ENCODE measurements at regions not wholly inside any gene's neighbourhood (a gene's known extent, or its start where the extent isn't known, plus 50 kb on each side); places are given as distances from the start of the nearest gene placed in this dataset.
"Not testable (repeated sequence)": the region's sequence is repeated elsewhere in the genome, so short reads cannot be mapped to it uniquely, and the experiment has no call there.

DNA sequence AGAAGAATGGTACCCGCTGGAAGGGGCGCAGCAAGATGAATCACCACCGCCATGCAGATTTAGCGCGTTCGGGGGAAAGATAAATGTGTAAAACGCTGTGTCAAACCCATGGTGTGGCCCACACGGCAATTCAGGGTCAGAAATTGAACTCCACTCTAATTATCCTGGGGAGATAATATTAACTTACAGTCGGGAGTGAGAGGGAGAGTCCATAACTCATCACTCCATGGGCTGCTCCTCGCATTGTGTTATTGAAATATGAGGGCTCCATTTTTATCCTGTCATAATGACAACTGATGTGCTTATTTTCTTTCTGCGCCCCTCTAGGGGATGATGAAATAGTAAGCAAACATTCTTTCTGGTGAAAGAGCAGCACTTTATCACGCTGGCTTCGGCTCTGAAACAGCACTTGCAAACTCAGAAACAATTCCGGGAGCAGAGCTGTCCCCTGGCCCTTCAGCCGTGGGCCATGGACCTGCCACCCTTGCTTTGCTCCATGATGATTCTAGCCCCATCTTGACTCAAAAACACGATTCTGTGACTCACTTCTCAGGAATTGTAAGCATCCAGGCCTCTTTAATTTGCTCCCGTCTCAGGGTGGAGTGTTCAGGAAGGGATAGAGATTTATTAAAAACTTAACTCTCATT lies 431.6 kb downstream of the IRX1 start:
- no peaks in the 10 kb centered on the region for H3K4me1 ChIP-seq (ENCODE audit: control insufficient read depth in 1 of 2, low read depth in 2 of 2)
- H3K27me3 ChIP-seq (replicated peaks; ENCODE audit: insufficient read depth), result no peaks in the 10 kb centered on the region
- DNase-seq (ENCODE audit: low spot score) (no peak), ATAC-seq (ENCODE audit: insufficient number of reproducible peaks, low FRiP score, low read depth) (no peak)
- no peak overlapping the region for H3K4me3 ChIP-seq
- H3K9me3 ChIP-seq, result no peaks in the 10 kb centered on the region
- no peaks in the 10 kb centered on the region for H3K36me3 ChIP-seq
- TF ChIP-seq, protein P1, sequence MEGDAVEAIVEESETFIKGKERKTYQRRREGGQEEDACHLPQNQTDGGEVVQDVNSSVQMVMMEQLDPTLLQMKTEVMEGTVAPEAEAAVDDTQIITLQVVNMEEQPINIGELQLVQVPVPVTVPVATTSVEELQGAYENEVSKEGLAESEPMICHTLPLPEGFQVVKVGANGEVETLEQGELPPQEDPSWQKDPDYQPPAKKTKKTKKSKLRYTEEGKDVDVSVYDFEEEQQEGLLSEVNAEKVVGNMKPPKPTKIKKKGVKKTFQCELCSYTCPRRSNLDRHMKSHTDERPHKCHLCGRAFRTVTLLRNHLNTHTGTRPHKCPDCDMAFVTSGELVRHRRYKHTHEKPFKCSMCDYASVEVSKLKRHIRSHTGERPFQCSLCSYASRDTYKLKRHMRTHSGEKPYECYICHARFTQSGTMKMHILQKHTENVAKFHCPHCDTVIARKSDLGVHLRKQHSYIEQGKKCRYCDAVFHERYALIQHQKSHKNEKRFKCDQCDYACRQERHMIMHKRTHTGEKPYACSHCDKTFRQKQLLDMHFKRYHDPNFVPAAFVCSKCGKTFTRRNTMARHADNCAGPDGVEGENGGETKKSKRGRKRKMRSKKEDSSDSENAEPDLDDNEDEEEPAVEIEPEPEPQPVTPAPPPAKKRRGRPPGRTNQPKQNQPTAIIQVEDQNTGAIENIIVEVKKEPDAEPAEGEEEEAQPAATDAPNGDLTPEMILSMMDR (IDR thresholded peaks at IDR 0.05), result no peak
- H3K27ac ChIP-seq, result no peak overlapping the region

DNA sequence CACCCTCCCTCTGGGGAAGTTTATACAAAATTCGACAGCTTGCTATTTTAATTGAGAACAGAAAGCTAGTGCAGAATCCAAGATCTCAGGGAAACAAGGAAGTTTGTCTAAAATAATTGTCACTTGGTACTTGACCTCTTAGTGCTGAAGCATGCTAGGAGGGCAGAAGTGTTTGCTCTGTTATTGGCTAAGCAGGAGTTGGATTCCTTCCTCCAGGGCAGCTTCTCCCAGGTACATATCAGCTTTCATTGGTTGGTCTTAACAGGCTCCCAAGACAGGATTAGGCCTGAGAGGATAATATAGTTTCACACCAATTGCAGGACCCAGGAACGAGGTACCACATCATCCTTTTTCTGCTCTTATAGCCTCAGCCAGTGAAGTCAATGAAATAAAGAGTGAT lies 432.8 kb downstream of the IRX1 start:
- no peaks in the 10 kb centered on the region for H3K9me3 ChIP-seq
- ATAC-seq (ENCODE audit: insufficient number of reproducible peaks, low FRiP score, low read depth) (no peak), DNase-seq (ENCODE audit: low spot score) (no peak)
- H3K4me3 ChIP-seq, result no peak overlapping the region
- no peaks in the 10 kb centered on the region for H3K27me3 ChIP-seq (replicated peaks; ENCODE audit: insufficient read depth)
- no peaks in the 10 kb centered on the region for H3K36me3 ChIP-seq
- no peaks in the 10 kb centered on the region for H3K4me1 ChIP-seq (ENCODE audit: control insufficient read depth in 1 of 2, low read depth in 2 of 2)
- TF ChIP-seq, protein P1 (IDR thresholded peaks at IDR 0.05), result no peak
- no peak overlapping the region for H3K27ac ChIP-seq

DNA sequence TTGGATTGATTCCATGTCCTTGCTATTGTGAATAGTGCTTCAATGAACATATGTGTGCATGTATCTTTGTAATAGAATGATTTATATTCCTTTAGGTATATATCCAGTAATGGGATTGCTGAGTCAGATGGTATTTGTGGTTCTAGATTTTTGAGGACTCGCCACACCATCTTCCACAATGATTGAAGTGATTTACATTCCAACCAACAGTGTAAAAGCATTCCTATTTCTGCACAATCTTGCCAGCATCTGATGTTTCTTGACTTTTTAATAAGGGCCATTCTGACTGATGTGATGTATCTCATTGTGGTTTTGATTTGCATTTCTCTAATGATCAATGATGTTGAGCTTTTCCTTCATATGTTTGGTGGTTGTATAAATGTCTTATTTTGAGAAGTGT lies 437.9 kb downstream of the IRX1 start:
- not testable (repeated sequence) for H3K9me3 ChIP-seq; H3K4me3 ChIP-seq; H3K36me3 ChIP-seq; ATAC-seq (ENCODE audit: insufficient number of reproducible peaks, low FRiP score, low read depth); H3K4me1 ChIP-seq (ENCODE audit: control insufficient read depth in 1 of 2, low read depth in 2 of 2); DNase-seq (ENCODE audit: low spot score); H3K27me3 ChIP-seq (replicated peaks; ENCODE audit: insufficient read depth); H3K27ac ChIP-seq

DNA sequence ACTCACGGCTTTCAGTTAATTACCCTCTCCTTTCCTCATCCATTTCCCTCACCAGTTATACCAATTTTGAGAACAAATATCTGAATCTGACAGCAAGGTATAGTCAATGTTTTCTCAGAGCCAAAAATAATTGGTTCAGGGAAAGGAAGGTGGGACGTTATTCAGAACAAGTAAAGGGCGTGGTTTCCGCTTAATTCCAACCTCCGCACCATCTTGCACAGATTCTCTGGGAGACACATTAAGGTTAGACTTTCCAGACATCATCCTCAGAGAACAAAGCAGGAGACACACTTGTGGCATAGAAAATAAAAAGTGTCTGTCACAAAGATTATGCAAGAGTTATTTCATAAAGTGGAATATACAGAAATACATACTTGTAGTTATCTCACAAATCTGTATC lies 441.2 kb downstream of the IRX1 start:
- H3K36me3 ChIP-seq, result no peaks in the 10 kb centered on the region
- no peak overlapping the region for H3K27ac ChIP-seq
- DNase-seq (ENCODE audit: low spot score), result no peak

DNA sequence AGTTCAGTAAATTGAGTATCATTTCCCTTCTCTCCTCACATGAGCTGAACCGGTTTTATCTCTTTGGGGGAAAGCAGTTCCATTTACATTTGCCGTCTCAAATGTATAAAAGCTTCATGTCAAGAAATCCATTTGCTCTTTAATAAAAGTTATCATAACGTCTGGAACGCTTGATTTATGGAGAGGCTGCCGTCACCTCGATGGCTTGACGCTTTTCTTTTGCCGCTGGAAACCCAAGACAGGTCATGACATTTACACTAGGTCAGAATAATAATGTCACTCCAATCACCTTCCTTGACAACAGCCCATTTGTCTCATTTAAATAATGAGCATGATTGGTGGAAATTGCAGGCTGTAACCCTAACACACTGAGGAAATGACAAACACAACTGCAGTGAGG lies 443.4 kb downstream of the IRX1 start:
- Histone ChIP-seq H3K4me1 (ENCODE audit: control insufficient read depth in 1 of 2, low read depth in 2 of 2) (peaks cover 0 to 6% of the 10 kb centered on the region in 2 donors), H3K27me3 (replicated peaks; ENCODE audit: insufficient read depth) (no peaks in the 10 kb centered on the region), H3K36me3 (no peaks in the 10 kb centered on the region), H3K27ac (no peak overlapping the region), H3K4me3 (no peak overlapping the region), H3K9me3 (no peaks in the 10 kb centered on the region)
- TF ChIP-seq, protein P1 (IDR thresholded peaks at IDR 0.05), result no peak
- no peak for DNase-seq (ENCODE audit: low spot score)
- no peak for ATAC-seq (ENCODE audit: insufficient number of reproducible peaks, low FRiP score, low read depth)

More for the DNA sequence above, 441.2 kb downstream of the IRX1 start:
- Histone ChIP-seq H3K9me3 (no peaks in the 10 kb centered on the region), H3K4me3 (no peak overlapping the region), H3K4me1 (ENCODE audit: control insufficient read depth in 1 of 2, low read depth in 2 of 2) (peaks cover 0 to 2% of the 10 kb centered on the region in 2 donors), H3K27me3 (replicated peaks; ENCODE audit: insufficient read depth) (no peaks in the 10 kb centered on the region)
- TF ChIP-seq, protein P1 (IDR thresholded peaks at IDR 0.05), result no peak
- no peak for ATAC-seq (ENCODE audit: insufficient number of reproducible peaks, low FRiP score, low read depth)

DNA sequence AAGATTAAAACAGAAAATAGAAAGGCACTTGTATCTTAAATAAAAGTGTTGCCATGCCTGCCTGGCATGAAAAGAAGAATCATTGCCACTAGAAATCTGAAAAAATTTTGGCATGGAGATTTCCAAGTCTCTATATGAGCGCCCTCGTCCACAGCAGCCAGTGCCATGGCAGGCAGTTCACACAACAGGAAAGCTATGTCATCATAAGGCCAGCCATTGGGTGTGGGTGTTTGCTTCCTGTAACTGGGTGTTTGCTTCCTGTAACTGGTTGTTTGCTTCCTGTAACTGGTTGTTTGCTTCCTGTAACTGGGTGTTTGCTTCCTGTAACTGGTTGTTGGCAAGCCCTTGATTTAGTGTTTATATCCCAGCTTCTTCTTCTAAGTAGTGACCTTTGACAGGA lies 446.7 kb downstream of the IRX1 start:
- DNase-seq (ENCODE audit: low spot score) (no peak), ATAC-seq (ENCODE audit: insufficient number of reproducible peaks, low FRiP score, low read depth) (no peak)
- peak overlapping the region; percentile 13 to 46 for H3K27ac ChIP-seq
- no peaks in the 10 kb centered on the region for H3K27me3 ChIP-seq (replicated peaks; ENCODE audit: insufficient read depth)
- H3K4me1 ChIP-seq (ENCODE audit: control insufficient read depth in 1 of 2, low read depth in 2 of 2), result peaks cover 0 to 6% of the 10 kb centered on the region in 2 donors
- H3K9me3 ChIP-seq, result no peaks in the 10 kb centered on the region
- TF ChIP-seq, protein P1 (IDR thresholded peaks at IDR 0.05), result no peak
- no peaks in the 10 kb centered on the region for H3K36me3 ChIP-seq
- H3K4me3 ChIP-seq, result peak overlapping the region; percentile 25

Data from thoracic aorta (tissue), 2 donors.